ENCODE measurements at regions not wholly inside any gene's neighbourhood (a gene's known extent, or its start where the extent isn't known, plus 50 kb on each side); places are given as distances from the start of the nearest gene placed in this dataset.
"Not testable (repeated sequence)": the region's sequence is repeated elsewhere in the genome, so short reads cannot be mapped to it uniquely, and the experiment has no call there.

DNA sequence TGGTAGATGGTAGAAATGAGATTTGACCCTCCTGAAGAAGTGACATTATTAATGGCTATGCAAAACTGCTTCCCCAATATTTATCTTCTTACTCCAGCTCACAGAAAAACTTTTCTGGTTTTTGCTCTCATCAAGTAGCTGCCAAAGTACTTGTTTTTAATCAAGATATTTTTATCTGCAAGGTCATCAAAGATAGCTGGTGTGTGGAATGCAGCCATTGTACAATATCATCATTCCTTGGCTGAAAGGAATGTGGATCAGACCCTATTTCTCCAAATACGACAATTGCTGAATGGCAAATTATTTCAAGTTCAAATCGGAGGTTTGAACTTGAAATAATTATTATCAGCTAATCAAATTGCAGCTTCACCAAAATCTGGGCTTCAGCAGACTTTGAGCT is 126.9 kb upstream of the SLC7A14 start:
- no peak for FAIRE-seq
- DNase-seq (ENCODE audit: insufficient read length, low spot score) = no peak

DNA sequence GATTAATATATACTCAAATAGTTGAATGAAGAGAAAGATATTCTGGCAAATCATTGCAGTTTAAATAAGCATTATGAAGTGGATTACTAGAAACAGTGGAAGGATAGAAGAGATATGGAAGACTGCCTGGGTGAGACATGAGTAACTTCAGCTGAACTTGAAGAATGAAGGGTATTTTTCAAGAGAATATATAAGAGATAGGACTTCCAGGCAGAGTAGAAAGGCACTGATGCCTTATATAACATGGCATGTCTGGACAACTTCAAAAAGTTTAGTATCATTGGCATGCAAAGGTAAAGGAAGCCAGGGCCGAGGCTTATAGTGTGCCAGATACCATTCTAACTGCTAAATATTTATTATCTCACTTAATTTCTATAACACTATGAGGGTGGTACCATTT is 126.5 kb upstream of the SLC7A14 start:
- FAIRE-seq (no peak), DNase-seq (ENCODE audit: insufficient read length, low spot score) (no peak)

DNA sequence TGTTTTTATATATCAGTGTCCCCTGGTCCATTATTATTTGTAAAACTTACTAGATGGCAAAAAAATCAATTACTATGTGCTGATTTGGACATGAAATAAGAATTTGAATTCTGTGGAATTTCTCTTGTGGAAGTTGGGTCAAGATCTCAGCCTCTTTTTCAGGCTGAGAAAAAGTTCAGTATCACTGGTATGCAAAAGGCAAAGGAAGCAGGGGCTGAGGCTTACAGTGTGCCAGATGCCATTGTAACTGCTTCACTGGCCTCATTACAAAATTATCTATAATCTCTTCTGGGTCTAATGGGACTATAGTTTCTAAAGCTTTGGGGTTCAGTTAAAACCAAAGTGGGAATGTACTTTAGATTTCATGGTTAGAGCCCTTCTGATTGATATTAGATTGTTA is 125.9 kb upstream of the SLC7A14 start:
- DNase-seq (ENCODE audit: insufficient read length, low spot score) (no peak), FAIRE-seq (no peak)

DNA sequence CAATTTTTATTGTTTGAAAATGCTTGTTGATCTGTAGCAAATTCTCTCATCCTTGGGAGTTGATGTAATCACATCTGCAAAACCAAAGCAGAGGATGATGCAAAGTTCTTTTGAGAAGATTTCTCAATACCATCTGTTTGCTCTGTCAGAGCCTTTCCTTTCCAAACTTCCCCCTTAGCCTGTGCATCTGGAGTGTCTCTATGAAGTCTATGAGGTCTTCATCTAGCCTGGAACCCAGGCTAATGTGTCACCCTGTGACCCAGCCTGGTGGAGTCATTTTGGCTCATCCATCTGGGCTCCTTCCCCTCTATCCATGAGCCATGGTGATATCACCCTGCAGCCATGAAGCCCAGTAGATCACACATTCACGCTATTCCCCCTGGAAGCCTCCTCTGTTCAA is 123.2 kb upstream of the SLC7A14 start:
- FAIRE-seq = no peak
- no peak for DNase-seq (ENCODE audit: insufficient read length, low spot score)

DNA sequence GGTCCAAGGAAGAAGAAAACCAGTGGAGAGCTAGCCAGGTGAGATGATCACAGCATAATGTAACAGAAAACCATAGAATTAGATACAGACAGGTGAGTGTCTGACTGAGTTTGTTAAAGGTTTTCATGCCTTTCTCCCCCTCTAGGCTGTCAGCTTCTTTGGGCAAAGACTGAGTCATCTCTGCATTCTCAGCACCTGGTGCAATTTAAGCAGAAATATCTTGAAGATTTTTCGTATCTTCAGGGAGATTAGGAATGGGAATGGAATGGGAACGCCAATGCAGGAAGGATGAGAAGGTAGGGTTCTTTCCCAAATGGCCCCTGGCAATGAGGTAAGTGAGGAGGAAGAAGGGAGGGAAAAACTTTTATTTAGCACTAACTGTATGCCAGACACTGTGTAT is 122.0 kb upstream of the SLC7A14 start:
- FAIRE-seq = no peak

DNA sequence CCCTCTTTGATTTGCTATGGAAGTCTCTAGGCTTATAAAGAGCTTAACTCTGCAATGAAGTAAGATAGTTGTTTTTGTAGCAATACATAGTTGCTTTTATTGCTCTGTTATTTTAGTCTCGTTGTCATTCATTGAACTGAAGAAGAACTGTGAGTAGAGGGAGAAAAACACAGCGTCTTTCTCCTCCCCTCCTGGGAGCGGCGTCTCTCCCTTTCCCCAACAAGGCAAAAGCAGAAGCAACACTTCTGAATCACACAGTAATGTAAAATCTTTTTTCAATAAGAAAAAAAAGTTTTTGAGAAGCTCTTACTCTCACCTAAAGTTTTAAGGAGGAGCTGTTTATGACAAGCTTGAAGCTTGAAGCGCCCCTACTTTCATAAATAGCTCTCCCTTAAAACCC is 119.3 kb upstream of the SLC7A14 start:
- FAIRE-seq = no peak
- DNase-seq (ENCODE audit: insufficient read length, low spot score) = no peak

More for the DNA sequence above, 122.0 kb upstream of the SLC7A14 start:
- no peak for DNase-seq (ENCODE audit: insufficient read length, low spot score)

DNA sequence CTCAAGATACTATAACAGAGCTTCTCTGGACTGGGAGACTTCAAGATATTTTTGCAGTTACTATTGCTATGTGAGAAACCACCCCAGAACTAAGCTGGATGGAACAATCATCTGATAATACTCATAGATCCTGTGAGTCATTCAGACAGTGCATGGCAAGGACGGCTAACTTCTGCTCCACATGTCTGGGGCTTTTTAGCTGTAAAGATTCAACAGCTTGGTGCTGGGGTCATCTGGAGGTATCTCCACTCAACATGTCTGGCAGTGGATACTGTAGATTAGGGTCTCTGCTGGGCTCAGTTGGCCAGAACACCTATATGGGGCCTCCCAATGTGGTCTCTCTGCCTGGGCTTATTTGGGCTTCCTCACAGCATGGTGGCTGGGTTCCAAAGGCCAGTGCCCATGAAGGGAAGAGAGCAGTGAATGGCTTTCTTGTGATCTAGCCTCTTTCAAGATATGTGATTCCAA is 117.3 kb upstream of the SLC7A14 start:
- DNase-seq (ENCODE audit: insufficient read length, low spot score) (no peak), FAIRE-seq (no peak)

DNA sequence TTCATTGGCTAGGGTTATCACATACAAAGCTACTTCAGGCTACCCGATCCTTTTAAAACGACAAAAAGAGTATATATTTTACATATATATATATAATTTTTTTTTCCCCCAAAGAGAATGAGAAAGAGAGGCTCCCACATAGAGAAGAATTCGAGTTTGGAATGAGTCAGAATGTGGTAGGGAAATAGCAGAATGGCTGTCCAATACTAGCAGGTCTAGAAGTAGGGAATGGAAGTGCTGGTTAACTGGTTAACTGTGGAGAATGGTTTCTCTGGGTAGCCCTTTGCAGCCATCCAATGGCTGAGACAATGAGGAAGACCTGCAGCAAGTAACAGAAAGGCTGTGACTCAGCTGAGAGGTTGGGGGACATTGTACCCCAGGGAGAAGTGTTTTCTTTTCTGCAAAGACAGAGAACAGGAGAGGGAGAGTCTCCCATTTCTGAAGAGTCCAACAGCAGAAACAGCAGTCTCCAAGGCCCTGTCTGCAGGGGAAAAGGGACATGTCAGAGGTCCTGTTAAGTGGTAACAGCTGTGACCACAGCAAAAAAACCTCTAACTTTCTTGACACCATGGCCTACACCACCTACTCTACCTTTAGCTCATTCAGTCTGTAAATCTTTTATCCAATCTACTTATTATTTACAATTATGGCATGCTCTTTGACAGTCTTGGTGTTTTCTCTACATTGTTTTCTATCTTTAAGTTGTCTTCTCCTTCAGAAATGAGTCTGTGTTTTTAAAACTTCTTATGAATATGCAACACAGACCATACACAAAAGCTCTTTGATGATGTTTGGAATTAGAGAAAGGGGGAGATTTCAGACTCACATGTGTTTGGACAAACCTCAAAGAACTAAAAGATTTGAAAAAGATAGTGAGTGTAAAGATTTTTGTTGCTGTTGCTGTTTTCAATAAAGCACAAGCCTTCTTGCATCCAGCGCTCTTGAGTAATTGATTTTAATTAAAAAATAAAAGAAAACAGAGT is 116.1 kb upstream of the SLC7A14 start:
- no peak for FAIRE-seq
- no peak for DNase-seq (ENCODE audit: insufficient read length, low spot score)

DNA sequence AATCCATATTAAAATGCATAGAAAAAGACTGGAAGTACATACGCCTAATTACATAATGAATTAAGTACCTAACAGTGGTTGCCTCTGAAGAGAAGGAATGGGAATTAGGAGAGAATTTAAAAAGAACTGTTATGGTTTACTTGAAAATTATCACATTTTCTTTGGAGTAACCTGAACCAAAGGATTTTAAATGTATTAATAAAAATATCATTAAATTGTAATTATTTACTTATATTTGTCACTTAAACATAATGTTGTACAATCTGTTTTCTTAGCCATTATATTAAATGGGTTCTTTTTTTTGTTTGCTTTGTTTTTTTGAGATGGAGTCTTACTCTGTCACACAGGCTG is 114.2 kb upstream of the SLC7A14 start:
- DNase-seq (ENCODE audit: insufficient read length, low spot score) (no peak), FAIRE-seq (no peak)

DNA sequence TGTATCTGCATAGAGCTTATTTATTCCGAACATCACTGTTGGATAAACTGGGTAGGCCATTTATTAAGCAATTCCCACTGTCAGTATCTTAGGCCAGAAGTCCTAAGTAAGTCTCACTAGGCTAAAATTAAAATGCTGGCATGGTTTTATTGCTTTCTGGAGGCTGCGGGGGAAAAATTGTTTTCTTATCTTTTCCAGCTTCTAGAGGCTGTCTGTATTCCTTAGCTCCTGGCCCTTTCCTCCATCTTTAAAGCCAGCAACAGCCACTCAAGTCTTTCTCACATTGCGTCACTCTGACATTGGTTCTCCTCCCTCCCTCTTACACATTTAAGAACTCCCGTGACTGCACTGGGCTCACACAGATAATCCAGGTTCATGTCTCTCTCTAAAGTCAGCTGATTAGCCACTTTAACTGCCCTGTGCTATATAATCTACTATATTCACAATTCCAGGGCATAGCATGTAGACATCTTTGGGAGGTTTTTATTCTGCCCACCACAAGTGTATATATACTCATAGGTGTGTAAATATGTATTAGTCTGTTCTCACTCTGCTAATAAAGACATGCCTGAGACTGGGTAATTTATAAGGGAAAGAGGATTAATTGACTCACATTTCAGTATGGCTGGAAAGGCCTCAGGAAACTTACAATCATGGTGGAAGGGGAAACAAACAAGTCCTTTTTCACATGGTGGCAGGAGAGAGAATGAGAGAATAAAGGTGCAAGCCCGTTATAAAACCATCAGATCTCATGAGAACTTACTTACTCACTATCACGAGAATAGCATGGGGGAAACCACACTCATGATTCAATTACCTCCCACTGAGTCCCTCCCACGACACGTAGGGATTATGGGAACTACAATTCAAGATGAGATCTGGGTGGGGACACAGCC is 113.5 kb upstream of the SLC7A14 start:
- no peak for DNase-seq (ENCODE audit: insufficient read length, low spot score)
- FAIRE-seq = no peak

DNA sequence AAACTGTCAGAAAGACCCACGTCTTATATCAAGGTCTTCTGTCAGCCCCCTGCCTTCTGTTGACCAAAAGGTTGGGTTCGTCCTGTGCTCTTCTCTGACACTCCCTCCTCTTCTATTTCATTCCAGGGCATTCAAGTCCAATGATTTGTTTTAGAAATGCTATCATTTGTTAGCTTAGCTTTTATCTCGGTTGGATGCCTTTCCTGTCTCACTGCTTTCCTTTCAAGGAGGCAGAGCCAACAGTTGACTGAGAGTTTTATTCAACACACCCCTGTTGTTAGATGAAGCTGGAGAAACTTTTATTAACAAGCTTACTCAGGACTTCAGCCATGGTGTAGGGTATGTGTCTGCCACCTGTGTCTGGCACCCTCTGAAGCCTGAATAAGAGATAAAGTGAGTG is 112.0 kb upstream of the SLC7A14 start:
- FAIRE-seq (no peak), DNase-seq (ENCODE audit: insufficient read length, low spot score) (no peak)

DNA sequence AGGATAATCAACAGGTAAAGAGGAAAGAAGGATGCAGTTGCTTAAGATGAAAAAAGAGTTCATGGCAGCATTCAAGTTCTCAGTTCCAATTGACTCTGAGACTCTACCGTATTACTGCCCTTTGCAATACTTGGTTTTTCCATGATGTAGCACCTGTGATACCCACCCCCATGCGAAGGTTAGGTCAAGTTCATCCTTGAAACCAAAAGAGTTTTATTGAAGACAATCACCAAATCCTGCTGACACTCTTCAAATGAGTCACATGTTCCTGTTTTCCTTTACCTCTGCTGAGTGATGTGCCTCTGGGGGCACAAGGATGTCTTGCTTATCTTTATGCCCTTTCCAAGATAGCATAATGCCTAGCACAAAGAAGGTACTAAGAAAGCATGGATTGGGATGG is 111.3 kb upstream of the SLC7A14 start:
- DNase-seq (ENCODE audit: insufficient read length, low spot score) (no peak), FAIRE-seq (no peak)

DNA sequence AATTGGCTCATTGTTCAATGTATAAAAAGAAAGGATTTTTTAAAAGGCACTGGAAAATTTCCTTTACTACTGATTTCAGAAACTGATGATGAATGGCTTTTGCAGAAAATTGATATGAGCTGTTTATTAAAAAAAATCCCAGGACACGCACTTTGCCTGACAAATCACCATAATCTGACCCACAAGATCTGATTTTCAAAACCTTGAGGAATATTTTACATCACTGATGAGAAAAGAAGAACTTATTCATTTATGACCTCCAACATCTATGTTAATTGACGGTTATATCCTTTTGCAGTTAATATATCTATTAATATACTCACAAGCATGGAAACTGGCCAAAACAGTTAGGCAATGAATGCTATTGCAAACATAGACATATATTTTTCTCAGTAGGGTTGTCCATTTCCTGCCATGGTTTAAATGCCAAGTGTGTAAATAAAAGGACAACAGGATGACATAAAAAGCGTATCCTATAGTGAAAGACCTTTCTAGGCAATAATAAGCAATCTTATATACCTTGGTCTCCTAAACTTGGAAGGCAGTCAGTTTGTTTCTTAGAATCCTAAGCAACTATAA is 109.7 kb upstream of the SLC7A14 start:
- FAIRE-seq (no peak), DNase-seq (ENCODE audit: insufficient read length, low spot score) (no peak)

DNA sequence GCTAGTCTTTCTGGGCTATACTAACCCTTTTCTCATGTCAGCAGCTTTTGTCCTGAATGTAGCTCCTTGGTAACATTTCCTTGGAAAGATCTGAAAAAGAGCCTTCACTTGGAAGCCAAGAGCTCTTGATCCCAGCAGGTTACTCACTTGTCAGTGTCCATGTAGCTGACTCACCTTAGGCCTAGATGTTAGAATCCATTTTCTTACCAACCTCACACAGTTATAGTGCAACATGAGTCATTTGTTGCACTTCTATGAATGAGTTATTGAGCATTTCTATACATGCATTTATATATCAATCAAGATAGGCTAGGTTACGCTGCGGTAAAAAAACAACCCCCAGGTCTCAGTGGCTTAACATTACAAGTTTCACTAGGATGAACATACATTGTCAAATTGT is 106.8 kb upstream of the SLC7A14 start:
- no peak for FAIRE-seq
- DNase-seq (ENCODE audit: insufficient read length, low spot score) = no peak

DNA sequence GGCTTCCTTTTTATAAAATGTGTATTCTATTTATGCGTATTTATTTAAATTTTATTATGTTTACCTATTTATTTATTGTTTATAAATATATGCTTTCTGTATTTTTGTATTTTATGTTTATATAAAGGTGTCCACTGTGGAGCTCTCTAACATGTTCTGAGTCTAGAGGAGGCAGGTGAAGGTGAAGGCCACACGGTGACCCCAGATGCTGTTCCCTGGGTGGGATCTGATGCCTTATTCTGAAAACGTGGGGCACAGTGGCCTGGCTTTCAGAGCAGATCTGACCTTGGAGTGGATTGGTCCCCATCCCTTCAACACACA is 104.7 kb upstream of the SLC7A14 start:
- FAIRE-seq = no peak
- DNase-seq (ENCODE audit: insufficient read length, low spot score) = no peak

DNA sequence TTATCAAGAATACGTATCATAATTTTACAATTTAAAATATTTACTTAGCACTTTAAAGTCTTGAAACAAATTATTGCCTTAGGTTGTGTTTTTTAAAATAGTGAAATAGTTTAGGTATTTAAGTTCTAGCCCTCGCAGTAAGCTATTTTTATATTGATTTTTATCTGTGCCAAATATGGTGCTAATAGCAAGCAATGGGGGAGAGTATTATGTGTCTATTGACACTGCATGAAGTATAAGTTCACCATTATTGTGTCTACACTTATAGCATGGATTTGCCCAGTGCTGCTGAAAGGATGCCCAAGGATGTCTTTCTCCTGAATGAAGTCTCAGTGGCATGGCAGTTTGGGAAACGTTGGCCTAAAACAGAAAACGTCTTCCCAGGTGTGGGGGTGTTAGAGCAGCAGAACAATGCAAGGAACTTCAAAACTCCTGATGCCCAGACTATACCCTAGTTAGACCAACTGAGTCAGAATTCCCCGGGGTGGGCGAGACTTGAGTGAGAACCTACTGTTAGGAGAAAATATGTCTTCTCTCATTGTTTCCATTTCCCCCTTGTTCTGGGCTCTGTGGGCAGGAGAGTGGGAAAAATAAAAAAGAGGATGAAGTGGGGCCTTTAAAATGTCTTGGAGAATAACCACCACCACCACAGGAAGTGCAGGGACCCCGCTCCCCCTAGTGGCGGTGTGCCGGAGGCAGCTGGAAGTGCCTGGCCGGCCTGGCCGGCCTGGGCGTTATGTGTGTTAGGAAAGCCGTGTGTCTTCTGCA is 104.2 kb upstream of the SLC7A14 start:
- DNase-seq (ENCODE audit: insufficient read length, low spot score) (peak; percentile 42), FAIRE-seq (no peak)

DNA sequence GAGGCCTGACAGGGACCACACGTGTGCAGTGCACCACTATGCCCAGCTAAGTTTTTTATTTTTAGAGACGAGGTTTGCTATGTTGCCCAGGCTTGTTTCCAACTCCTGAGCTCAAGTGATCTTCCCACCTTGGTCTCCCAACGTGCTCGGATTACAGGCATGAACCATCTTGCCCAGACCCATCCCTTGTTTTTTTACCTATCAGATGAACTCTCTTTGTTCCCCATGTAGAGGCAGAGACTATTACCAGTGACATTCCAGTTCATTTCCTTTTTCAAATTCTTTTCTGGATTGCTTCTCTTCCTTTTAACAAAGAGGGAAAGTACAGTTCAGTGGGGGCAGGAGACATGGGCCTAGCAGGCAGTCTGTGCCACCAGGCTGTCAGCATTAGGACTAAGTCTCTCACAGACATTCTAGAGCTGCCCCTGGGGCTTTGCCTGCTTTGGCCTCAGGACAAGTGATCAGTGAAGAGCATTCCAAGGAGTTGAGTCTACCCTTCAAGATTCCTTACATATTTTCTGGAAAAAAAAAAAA is 103.5 kb upstream of the SLC7A14 start:
- no peak for FAIRE-seq
- no peak for DNase-seq (ENCODE audit: insufficient read length, low spot score)

DNA sequence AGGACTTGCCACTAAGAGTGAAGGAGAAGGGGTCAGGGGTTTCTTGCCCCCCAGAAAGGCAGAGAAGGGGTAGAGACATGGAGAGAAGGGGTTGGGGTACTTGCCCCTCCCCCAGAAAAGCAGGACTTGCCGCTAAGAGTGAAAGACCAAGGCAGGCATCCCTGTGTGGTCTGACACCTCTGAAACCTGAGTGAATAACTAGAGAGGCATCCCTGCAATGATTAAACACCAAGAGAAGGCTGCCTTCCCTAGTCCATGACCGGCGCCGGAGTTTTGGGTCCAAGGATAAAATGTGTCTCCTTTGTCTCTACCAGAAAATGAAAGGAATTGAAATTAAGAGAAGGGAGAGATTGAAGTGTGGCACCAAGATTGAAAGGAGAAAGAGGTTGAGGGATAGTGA is 102.3 kb upstream of the SLC7A14 start:
- DNase-seq (ENCODE audit: insufficient read length, low spot score); FAIRE-seq: not testable (repeated sequence)

DNA sequence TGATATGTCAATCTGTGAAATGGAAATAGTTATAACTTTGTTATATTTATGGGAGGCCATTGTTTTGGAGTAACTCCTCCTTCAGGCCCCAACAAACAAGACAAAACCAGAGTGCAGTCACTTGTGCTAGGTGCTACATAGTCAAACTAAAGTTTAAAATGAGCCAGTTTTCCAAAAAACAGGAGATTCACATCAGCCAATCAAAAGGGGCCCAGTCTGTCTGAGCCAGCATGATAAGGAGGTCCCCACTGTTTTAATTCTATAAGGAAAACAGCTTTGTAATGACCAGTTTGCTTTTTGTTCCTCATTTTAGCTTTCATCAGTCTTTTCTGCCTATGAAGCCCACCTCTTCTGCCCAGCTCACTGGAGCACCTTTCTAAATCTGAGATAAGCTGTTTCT is 94.7 kb upstream of the SLC7A14 start:
- no peak for FAIRE-seq
- no peak for DNase-seq (ENCODE audit: insufficient read length, low spot score)

DNA sequence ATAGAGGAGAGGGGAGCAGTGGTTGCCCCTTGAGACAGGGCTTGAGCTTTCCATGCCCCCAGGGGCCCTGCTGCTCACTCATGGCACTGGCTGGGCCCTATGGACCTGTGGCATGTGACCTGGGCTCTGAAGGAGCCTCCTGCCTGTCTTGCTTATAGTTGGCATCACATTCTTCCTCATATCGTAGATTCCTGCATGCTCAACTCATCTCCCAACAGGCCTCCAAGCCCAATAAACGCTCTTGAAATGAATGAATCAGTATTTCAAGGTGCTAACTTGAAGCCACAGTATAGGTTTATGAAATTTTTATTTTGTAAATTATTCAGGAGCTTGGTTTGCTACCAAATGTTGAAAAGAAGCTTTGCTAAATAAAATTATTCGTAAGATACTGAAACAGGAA is 93.3 kb upstream of the SLC7A14 start:
- no peak for FAIRE-seq
- DNase-seq (ENCODE audit: insufficient read length, low spot score) = no peak
